IMR-90 (cell line): ENCODE measurements at regions not wholly inside any gene's neighbourhood (a gene's known extent, or its start where the extent isn't known, plus 50 kb on each side); places are given as distances from the start of the nearest gene placed in this dataset.

Experiments used
- ATAC-seq: fragments of 200-7000 bp; cut with Tn5 transposase; 2 replicates; pipeline ENCODE4 v1.9.1; 2020; ENCODE audit warnings: low read depth, mild to moderate bottlenecking, moderate library complexity
- BruUV-seq: library from RNA; stranded (reverse); fragments of 400-500 nt; replicated peaks from 2 replicates; lab custom pipeline; 2021; lab: Mats Ljungman, UMichigan
- CTCF ChIA-PET: fragments of 300-600 bp; formaldehyde crosslinking; extraction: SDS; loops from one replicate; lab custom pipeline; 2021; ENCODE audit warnings: antibody characterized with exemption; lab: Yijun Ruan, JAX
- POLR2A ChIA-PET: fragments of 300-600 bp; sonication (Branson Sonifier 250); formaldehyde crosslinking; loops from one replicate; lab custom pipeline; 2022; ENCODE audit warnings: antibody characterized with exemption; ENCODE audit not compliant: unreplicated experiment; lab: Charles Lee
- DNase-seq: peaks from one replicate; pipeline ENCODE4 v3.0.0; 2013
- H2AFZ ChIP-seq: replicated peaks from 2 replicates; pipeline ENCODE3; 2013; ENCODE audit warnings: low read length, mild to moderate bottlenecking; ENCODE audit not compliant: poor library complexity
- H2AK5ac ChIP-seq: 2 replicates; pipeline ENCODE4 v1.6.1; 2013; ENCODE audit warnings: low read depth, low read length, inconsistent platforms
- H2AK9ac ChIP-seq: replicated peaks from 2 replicates; pipeline ENCODE3; 2013; ENCODE audit warnings: mild to moderate bottlenecking, low read depth, low read length, moderate library complexity; ENCODE audit not compliant: poor library complexity
- H2BK120ac ChIP-seq: 2 replicates; pipeline ENCODE4 v1.6.1; 2013; ENCODE audit warnings: low read depth, low read length, inconsistent platforms
- H2BK15ac ChIP-seq: 3 replicates; pipeline ENCODE4 v1.6.1; 2013; ENCODE audit warnings: low read depth, low read length, inconsistent platforms
- H2BK20ac ChIP-seq: 2 replicates; pipeline ENCODE4 v1.6.1; 2013; ENCODE audit warnings: low read depth, mild to moderate bottlenecking, inconsistent platforms, low read length, moderate library complexity
- H2BK5ac ChIP-seq: 2 replicates; pipeline ENCODE4 v1.6.1; 2013; ENCODE audit warnings: mild to moderate bottlenecking, low read depth, low read length, inconsistent platforms; ENCODE audit not compliant: poor library complexity, severe bottlenecking
- H3K14ac ChIP-seq: replicated peaks from 2 replicates; pipeline ENCODE4 v1.6.1; 2013; ENCODE audit warnings: low read depth, low read length, inconsistent platforms
- H3K18ac ChIP-seq: 2 replicates; pipeline ENCODE4 v1.6.1; 2013; ENCODE audit warnings: low read depth, low read length, control low read depth
- H3K23ac ChIP-seq: 2 replicates; pipeline ENCODE4 v1.6.1; 2013; ENCODE audit warnings: low read depth, low read length, inconsistent platforms
- H3K27ac ChIP-seq: 2 replicates; pipeline ENCODE4 v1.5.1; 2013; ENCODE audit warnings: mild to moderate bottlenecking, control low read depth, low read length; ENCODE audit not compliant: insufficient read depth
- H3K27me3 ChIP-seq: 2 replicates; pipeline ENCODE4 v1.6.1; 2013; ENCODE audit warnings: low read length; ENCODE audit not compliant: control insufficient read depth, insufficient read depth
- H3K36me3 ChIP-seq: 2 replicates; pipeline ENCODE4 v1.6.1; 2013; ENCODE audit warnings: low read length, mixed read lengths; ENCODE audit not compliant: control insufficient read depth, insufficient read depth
- H3K4ac ChIP-seq: 2 replicates; pipeline ENCODE4 v1.6.1; 2013; ENCODE audit warnings: low read depth, low read length, inconsistent platforms
- H3K4me1 ChIP-seq: 2 replicates; pipeline ENCODE4 v1.6.1; 2013; ENCODE audit warnings: low read length, mixed read lengths; ENCODE audit not compliant: control insufficient read depth, insufficient read depth
- H3K4me2 ChIP-seq: 2 replicates; pipeline ENCODE4 v1.6.1; 2013; ENCODE audit warnings: low read depth, mild to moderate bottlenecking, control low read depth, low read length, moderate library complexity
- H3K4me3 ChIP-seq: 2 replicates; pipeline ENCODE4 v1.5.1; 2013; ENCODE audit warnings: low read depth, mild to moderate bottlenecking, control low read depth, low read length, moderate library complexity; ENCODE audit not compliant: insufficient read depth
- H3K56ac ChIP-seq: 2 replicates; pipeline ENCODE4 v1.6.1; 2013; ENCODE audit warnings: low read length, inconsistent platforms; ENCODE audit not compliant: insufficient read depth; ENCODE audit errors: extremely low read depth
- H3K79me1 ChIP-seq, 2 experiments: 2 replicates each; pipeline ENCODE4 v1.6.1; 2013; ENCODE audit warnings: low read length in 2 of 2, inconsistent platforms in 1 of 2, low read depth in 1 of 2
- H3K9ac ChIP-seq: 2 replicates; pipeline ENCODE4 v1.6.1; 2013; ENCODE audit warnings: low read depth, low read length, control low read depth
- H3K9me1 ChIP-seq: 2 replicates; pipeline ENCODE4 v1.6.1; 2013; ENCODE audit warnings: low read length, inconsistent platforms; ENCODE audit not compliant: insufficient read depth
- H3K9me3 ChIP-seq: 2 replicates; pipeline ENCODE4 v1.6.1; 2013; ENCODE audit warnings: low read length; ENCODE audit not compliant: control insufficient read depth, insufficient read depth
- H4K20me1 ChIP-seq: 2 replicates; pipeline ENCODE4 v1.6.1; 2013; ENCODE audit warnings: low read length, inconsistent platforms; ENCODE audit not compliant: insufficient read depth
- H4K5ac ChIP-seq: 2 replicates; pipeline ENCODE4 v1.6.1; 2013; ENCODE audit warnings: mild to moderate bottlenecking, low read depth, low read length, control low read depth
- H4K8ac ChIP-seq, 2 experiments: 2 replicates each; pipeline ENCODE4 v1.6.1; 2013; ENCODE audit warnings: low read depth in 2 of 2, low read length in 2 of 2, control low read depth in 1 of 2, inconsistent platforms in 1 of 2
- H4K91ac ChIP-seq: 2 replicates; pipeline ENCODE4 v1.6.1; 2013; ENCODE audit warnings: low read depth, low read length, inconsistent platforms; ENCODE audit not compliant: insufficient read depth
- BHLHE40 ChIP-seq: fragments of 150-350 bp; IDR thresholded peaks from 2 replicates; pipeline ENCODE4 v1.6.1; 2016; ENCODE audit warnings: mild to moderate bottlenecking, low read depth, low read length
- MXI1 ChIP-seq: IDR thresholded peaks from 2 replicates; pipeline ENCODE4 v1.6.1; 2012; ENCODE audit warnings: low read depth, mild to moderate bottlenecking, low read length, moderate library complexity, borderline replicate concordance
- RCOR1 ChIP-seq: IDR thresholded peaks from 2 replicates; pipeline ENCODE4 v1.6.1; 2012; ENCODE audit warnings: mild to moderate bottlenecking, low read length, improper control_type of control experiment; ENCODE audit not compliant: insufficient replicate concordance
- RFX5 ChIP-seq: IDR thresholded peaks from 2 replicates; pipeline ENCODE4 v1.8.0; 2012; ENCODE audit warnings: low read depth, mild to moderate bottlenecking, low read length, moderate library complexity
- SMC3 ChIP-seq: fragments of 150-350 bp; IDR thresholded peaks from 2 replicates; pipeline ENCODE4 v1.6.1; 2016; ENCODE audit warnings: low read depth, mild to moderate bottlenecking, antibody characterized with exemption, low read length, moderate library complexity
- USF2 ChIP-seq: fragments of 150-350 bp; IDR thresholded peaks from 2 replicates; pipeline ENCODE4 v1.6.1; 2017; ENCODE audit warnings: mild to moderate bottlenecking, antibody characterized with exemption, low read length, low read depth
- WGBS, 2 experiments: methylation state at CpG; one replicate each; pipeline versions ENCODE4 v1.1.5 to v1.1.7; 2013; ENCODE audit warnings: missing lambda C conversion rate in 2 of 2; ENCODE audit not compliant: insufficient read length in 1 of 2; ENCODE audit errors: extremely low coverage in 2 of 2; 5-methylcytosine and 5-hydroxymethylcytosine counted together
- dilution Hi-C: fragments of 300-500 bp; cut with HindIII; formaldehyde crosslinking; loops from one replicate; pipeline ENCODE4 v1.14.3; 2018; ENCODE audit warnings: low sequenced_read_pairs; ENCODE audit not compliant: unreplicated experiment
- in situ Hi-C: fragments of 300-500 bp; cut with MboI; formaldehyde crosslinking; loops from 3 replicates; pipeline ENCODE4 v1.14.3; 2019; ENCODE audit warnings: low sequenced_read_pairs, inconsistent platforms, mixed read lengths
- intact Hi-C: fragments of 100-400 bp; cut with micrococcal nuclease; formaldehyde crosslinking; loops from 2 replicates; pipeline ENCODE4 v1.10.0; 2022

- Histone ChIP-seq H4K20me1 (no peaks in the 10 kb centered on the region), H3K4ac (no peak overlapping the region), H3K18ac (no peak overlapping the region), H3K4me3 (no peak overlapping the region), H2AK5ac (no peak overlapping the region), H3K14ac (no peak overlapping the region), H3K56ac (no peak overlapping the region), H3K4me1 (no peaks in the 10 kb centered on the region), H4K91ac (no peak overlapping the region), H4K8ac (no peak overlapping the region), H2BK20ac (no peak overlapping the region), H3K9ac (no peak overlapping the region), H3K9me1 (no peaks in the 10 kb centered on the region), H3K79me1 (no peaks in the 10 kb centered on the region), H3K23ac (no peak overlapping the region), H3K9me3 (no peaks in the 10 kb centered on the region), H2BK5ac (no peak overlapping the region), H2AK9ac (no peak overlapping the region), H2BK15ac (no peak overlapping the region), H3K27ac (no peak overlapping the region), H2AFZ (no peak overlapping the region), H4K5ac (no peak overlapping the region), H2BK120ac (no peak overlapping the region), H3K4me2 (no peak overlapping the region), H3K36me3 (no peaks in the 10 kb centered on the region), H3K27me3 (no peaks in the 10 kb centered on the region)
- ChIA-PET POLR2A (no interaction called here), CTCF (no interaction called here)
- intact Hi-C loops (no loop called here), dilution Hi-C loops (no loop called here), in situ Hi-C loops (no loop called here)
- TF ChIP-seq MXI1 (no peak), RCOR1 (no peak), USF2 (no peak), SMC3 (no peak), BHLHE40 (no peak), RFX5 (no peak)
- no TSS peak for BruUV-seq
- WGBS, 2 experiments, result no CpG with 5 or more reads among the region's 3 CpGs
- ATAC-seq, result no peak
- DNase-seq, result no peak
Measured at GRCh38 chr12:68514807-68515411, 95.8 kb upstream of the RAP1B start.
